ENCODE measurements at regions not wholly inside any gene's neighbourhood (a gene's known extent, or its start where the extent isn't known, plus 50 kb on each side); places are given as distances from the start of the nearest gene placed in this dataset.

DNA sequence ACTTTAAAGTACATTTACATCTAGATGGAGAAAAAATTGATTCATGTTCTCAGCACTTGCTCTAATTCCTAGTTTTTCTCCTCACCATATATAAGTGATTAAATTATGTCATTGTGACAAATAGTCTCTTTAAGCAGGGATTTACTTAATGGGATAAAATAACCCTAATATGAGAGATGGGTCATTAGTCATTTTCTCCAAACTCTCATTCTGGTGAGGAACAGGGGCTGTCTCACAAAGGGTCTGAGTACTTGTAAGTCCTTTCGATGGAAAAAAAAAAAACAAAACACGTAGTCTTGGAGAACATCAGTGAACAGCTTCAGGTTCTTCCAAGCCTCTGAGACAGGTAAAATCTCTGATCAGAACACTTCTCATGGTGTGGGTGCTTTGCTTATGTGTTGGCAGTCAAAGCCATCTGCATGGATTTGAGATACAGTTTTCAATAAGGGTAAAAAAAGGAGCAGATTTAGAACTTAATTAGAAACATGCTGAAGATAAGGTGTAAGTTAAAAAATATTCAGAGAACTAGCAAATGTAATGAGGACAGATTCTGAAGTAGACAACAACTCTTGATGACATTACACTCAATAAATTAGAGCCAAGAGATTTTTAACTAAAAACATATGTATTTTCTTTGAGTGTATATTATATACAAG, 1668.9 kb upstream of the MIR17HG start:
- DNase-seq, result no peak

DNA sequence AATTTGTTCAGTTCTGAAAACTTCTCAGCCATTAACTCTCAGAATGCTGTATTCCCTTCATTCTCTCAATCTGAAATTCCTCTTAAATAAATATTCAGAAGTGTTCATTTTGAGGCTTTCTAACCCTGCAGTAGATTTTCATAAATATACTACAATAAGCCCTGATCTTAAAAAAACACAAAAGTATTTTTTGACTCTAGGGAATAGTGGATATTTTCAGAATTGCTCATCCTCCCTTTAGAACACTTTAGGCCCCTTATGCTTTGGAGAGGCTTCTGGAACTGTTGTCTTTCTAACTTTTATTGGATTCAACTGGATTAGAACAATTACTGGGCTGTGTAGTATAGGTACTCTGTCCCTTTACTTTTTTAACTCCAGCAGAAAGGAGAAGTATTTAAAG, 1662.6 kb upstream of the MIR17HG start:
- no peak for DNase-seq

DNA sequence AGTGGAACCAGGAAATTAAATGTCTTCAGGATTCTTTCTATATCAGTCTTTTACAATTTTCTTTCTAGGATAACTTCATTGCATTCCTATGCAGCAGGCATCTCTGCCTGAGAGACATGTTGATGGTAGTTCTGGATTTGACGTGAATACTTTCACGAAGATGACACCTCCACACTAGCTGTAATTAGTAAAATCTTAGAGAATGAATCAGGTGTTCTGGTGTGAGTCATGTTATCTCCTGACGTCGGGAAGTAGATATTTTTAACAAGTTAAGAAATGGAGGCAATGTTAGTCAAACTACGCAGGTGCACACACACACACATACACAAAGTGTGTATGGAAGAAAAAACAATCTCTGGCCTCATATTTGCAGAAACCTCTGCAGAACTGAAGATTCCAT, 1661.3 kb upstream of the MIR17HG start:
- no peak for DNase-seq

DNA sequence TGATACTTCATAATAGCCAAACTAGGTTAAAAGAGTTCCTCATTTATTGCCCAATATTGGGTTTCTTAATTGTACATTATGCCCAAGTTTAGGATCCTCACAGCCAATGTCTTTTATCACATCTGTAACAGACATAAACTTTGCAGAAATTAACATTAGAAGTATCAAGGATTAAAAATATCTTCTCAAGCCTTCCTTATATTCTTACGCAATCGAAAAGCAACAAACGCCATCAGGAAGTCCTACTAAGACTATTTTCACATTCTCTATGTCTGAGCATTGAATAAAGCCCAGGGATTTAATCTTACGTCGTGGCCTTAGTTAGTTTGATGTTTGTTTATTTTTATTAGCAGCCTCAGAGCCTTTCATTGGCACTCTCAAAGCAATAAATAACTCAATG, 1660.4 kb upstream of the MIR17HG start:
- DNase-seq, result no peak

DNA sequence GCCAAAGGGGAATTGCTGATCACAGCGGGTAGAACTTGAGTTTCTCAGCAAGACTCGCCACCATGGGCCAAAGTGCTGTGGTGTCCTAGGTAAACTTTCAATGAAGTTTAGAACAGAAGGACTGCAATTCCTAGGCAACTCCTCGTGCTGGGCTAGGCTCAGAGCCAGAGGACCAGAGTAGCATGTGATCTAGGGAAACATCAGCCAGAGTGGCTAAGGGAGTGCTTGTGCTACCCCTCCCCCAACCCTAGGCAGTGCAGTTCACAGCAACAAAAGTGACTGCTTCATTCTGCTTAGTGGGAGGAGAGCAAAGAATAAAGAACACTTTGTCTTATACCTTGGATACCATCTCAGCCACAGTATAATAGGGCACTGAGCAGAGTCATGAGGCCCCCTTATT, 1658.6 kb upstream of the MIR17HG start:
- DNase-seq, result no peak

DNA sequence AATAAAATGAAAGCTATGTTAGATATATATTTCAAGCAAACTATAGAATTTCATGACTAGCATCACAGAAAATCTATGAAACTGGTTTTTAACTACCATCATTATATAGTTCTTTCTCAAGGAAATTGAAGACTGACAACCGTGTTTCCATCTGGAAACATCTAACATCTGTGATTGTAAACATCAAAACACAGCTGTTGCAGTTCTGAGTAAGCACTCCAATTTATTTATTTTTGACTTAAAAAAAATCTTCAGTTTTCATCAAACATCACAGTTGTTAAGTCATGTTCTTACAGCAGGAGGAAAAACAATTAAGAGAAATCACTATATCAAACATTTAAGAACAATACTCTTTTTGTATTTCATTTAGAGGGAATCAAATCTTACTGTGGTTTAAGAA, 1653.0 kb upstream of the MIR17HG start:
- no peak for DNase-seq

DNA sequence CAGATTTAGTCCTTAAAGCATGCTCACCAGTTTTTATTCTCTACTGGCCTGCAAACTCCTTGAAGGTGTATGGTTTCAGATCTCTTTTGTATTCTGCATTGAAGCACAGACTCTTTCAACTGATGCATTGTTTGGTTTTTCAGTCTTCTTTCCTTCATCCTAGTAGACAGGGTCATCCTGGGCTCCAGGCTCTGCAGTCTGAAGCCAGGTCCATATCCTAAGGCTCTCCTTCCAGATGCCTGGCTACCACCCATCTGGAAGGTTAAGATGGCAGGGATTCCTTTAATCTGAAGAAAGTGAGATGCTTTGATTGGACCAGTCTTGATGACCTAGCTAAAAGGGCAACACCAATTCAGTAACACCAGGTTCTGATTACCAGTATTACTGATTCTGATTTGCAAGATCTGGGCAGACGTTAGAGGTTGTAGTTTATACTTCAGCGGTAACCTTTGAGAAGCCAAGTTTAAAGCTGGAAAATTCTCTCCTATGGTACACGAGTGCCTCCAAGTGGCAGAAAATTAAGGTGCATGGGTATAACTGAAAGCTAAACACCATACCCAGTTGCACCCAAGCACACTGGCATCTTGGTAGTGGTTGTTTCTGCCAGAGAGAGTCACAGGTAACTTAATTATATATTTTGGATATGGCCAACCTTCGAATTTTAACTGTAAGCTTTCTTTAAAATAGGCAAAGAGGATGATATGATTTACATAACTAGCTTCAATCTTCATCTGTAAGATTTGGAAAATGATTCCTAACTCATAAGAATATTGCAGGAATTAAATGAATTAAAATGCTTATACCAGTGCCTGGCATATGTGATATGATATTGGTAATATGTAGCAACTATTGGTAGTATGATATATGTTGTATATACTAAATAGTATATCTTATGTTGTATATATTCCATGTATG, 1651.9 kb upstream of the MIR17HG start:
- DNase-seq, result no peak

DNA sequence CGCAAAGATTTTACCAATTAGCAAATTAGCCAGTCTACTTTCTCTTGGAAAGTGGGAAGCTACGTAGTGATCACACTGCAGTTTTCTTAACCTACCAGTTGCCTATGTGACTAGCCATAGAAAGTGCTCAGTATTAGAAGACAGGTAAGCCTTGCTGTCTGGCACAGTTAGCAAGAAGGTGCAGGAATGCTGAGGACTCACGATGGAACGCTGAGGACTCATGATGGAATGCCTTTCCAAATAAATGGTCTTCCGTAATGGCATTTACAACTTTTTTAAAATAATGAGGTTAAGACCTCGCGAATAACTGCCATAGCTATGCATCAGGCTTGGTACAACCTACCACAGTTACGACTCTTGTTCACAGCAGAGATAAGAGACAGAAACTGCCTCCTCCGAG, 1645.6 kb upstream of the MIR17HG start:
- DNase-seq, result no peak

DNA sequence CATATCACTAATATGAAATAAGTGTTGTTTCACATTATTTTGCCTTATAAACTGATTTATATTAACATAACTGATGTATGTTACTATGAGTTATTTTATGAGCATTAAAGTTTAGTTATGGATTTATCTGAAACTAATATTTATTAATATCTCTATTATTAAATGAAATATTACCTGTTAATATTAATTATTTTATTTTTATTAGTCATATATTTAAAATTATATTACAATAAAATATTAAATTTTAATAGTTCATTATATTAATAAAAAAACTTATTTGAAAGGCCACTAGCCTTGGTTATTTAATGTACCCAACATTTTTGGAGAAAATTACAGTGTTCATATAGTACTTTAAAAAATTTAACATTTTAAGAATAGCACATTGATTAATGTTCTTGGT, 1643.4 kb upstream of the MIR17HG start:
- DNase-seq, result no peak

DNA sequence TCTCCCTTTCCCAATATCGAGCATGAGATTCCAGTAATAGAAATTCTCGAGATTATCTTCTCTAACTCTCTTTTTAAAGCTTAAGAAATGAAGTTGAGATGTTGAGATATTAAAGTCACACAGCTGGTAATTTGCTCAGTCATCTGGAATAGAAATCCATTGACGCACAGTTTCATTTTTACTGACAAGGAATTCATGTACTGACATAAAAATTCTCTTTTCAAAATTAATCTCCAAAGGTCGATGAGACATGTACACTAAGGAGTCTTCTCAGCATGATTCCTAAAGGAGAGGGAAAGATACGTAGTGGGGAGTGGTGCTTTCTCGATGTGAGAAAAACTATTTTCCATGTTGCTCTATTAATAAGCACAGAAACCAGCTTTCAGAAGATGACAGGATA, 1639.5 kb upstream of the MIR17HG start:
- no peak for DNase-seq

DNA sequence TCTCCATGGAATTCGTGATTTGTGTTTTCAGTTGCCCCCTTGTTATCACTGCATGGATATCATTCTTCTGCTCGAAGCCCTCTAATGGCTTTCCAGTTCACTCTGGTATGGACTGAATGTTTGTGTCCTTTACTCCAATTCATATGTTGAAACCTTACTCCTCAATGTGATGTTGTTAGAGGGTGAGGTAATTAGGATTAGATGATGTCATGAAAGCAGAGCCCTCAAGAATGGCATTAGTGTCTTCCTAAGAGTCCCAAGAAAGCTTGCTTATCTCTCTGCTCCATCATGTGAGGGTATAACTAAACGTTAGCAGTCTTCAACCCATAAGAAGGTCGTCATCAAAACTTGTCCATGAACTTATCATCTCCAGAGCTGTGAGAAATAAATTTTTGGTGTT, 1626.3 kb upstream of the MIR17HG start:
- no peak for DNase-seq

DNA sequence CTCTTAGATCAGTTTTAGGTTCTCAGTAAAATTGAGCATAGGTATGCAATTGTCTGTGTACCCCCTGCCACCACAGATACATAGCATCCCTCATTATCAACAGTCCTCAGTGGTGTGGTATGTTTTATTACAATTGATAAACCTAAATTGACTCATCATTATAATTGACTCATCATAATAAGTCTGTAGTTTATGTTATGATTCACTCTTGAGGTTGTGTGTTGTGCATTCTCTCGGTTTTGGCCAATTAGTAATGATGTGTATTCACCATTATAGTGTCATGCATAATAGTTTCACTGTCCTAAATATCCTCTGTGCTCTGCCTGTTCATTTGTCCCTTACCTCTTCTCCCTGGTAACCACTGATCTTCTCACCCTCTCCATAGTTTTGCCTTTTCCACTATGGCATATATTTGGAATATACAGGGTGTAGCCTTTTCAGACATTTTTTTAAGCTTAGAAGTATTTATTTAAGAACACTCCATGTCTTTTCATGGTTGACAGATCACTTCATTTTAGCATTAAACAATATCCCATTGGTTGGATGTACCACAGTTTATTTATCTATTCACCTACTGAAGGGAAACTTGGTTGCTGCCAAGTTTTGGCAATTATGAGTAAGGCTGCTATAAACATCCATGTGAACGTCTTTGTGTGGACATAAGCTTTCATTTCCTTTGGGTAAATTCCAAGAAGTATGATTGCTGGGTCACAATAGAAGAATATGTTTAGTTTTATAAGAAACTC, 1620.6 kb upstream of the MIR17HG start:
- no peak for DNase-seq

DNA sequence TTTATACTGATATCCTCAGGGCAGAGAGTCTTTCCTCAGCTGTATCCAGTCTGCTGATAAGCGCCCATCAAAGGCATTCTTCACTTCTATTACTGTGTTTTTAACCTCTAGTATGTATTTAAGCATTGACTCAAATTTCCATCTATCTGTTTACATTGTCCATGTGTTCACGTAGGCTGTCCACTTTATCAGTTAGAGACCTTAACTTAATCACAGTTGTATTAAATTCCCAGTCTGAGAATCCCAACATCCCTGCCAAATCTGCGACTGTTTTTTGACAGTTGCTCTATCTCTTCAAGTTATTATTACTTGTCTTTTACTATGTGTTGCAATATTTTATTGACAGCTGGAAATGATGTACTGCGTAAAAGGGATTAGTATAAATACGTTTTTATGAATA, 1613.7 kb upstream of the MIR17HG start:
- no peak for DNase-seq

DNA sequence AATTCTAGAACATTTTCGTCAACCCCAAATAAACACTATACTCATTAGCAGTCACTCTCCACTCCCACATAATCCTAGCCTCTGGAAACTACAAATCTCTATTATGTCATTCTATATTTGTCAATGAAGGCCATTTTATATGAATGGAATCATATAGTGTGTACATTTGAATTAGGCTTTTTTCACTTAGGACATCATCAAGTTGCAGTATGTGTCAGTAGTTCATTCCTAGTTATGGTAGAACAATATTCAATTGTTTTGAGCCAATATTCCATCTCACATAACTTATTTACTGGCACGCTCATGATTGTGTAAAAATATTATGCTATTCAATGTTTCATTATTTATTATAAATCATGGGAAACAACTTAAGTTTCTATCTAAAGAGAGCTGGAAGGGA, 1610.4 kb upstream of the MIR17HG start:
- DNase-seq, result no peak

DNA sequence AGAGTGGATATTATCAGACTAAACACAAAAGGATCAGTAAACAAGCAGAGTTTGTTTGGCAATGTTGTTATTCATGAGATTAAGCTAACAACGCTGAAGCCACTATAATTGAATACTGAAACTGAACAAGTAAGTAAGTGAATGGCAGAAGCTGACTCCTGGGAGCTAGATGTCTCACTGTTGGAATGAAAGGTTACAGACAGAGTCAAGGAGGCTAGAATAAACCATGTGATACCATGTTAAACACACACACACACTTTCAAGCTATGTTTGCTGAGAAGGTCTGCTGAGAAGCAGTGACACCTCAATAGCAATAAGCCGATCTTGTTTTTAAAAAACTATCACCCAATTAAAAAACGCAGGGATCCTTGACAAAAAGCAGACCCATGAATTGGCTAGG, 1609.4 kb upstream of the MIR17HG start:
- no peak for DNase-seq

DNA sequence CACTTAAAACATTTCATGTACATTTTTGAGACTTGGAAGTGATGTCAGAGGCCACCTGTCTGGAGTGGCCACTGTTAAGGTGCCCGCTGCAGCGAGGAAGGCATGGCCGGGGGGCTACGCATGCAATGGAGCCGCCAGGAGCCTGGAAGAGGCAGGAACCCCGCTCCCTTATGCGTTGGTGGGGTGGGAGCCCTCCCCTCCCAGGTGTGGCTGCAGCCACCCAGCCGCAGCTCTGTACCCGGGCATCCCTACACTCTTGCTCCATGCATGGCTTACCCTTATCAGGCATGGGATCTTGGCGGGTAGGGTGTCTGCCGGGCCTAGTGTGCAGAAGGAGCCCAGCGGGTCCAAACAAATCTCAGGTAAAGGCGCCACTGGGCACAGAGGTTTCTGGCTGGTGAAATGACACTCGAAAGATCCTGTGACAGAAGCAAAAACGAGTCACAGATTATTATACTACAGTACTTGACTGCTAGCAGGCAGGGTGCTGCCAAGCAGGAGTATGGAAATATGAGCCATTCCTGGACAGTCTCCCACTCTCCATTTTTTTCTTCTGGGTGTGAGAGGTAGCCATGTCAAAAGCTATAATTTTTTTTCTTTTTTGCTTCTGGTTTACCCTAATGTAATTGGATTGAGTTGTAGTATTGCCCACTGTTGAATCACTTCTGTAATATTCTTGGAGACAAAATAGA, 1606.3 kb upstream of the MIR17HG start:
- no peak for DNase-seq

DNA sequence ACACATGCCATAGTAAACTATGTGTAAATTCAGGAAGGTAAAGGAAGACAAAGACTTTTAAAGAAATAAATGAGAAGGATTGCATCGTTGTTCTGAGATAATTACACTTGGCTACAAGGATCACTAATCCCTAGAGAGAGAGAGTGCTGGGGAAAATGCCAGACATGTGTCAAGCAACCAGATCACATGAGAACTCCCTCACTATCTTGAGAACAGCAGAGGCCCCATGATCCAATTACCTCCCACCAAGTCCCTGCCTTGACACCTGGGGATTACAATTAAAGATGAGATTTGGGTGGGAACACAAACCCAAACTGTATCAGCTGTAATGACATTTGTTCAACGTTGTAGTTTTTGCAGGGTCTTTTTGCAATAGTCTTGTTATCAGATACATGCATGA, 1600.9 kb upstream of the MIR17HG start:
- DNase-seq, result no peak

DNA sequence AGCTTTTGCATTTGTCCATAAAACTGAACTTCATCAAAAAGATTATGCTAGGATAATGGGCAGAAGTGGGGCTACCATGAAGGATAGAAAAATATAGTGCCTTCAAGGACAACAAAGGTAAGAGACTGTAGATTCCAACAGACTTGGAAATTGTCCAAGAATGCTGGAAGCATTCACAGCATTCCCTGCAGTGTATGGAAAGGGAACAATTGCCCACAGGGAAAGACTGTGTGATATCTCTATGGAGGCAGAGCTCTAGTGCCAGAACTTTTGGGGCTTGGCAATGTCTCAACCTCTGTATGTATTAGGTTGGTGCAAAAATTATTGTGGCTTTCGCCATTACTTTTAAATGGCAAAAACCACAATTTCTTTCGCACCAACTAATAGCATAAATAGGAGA, 1598.8 kb upstream of the MIR17HG start:
- no peak for DNase-seq

DNA sequence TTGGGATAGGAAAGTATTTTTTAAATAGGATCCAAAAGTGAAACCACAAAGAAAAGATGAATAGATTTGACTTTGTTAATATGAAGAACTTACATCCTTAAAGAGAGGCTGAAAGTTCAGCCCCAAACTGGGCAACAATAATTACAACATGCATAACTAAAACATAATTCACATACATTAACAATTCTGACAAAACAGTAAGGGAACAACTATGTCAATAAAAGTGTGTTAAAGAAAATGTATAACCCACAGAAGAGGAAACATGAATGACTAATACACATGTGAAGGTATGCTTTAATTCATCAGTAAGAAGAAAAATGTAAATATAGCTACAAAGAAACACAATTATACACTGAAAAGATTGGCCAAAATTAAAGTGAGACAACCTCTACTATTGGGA, 1597.6 kb upstream of the MIR17HG start:
- DNase-seq, result no peak

DNA sequence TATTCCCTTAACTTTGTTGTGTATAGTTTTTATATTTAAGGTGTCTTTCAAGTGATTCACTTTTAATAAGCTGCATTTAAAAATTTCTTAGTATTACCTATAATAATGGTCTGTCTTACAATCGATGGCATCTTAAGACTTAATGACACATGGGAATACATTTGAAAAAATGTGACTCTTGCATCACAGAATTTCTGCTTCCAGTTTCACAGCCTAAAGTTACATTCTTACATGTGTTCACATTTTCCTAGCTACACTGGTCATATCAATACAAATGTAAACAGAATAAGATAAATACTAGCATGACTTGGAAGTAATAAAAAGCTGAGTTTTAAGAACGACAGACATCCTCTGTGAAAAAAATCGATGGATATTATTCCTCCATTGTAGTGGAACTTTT, 1597.1 kb upstream of the MIR17HG start:
- DNase-seq, result no peak

DNA sequence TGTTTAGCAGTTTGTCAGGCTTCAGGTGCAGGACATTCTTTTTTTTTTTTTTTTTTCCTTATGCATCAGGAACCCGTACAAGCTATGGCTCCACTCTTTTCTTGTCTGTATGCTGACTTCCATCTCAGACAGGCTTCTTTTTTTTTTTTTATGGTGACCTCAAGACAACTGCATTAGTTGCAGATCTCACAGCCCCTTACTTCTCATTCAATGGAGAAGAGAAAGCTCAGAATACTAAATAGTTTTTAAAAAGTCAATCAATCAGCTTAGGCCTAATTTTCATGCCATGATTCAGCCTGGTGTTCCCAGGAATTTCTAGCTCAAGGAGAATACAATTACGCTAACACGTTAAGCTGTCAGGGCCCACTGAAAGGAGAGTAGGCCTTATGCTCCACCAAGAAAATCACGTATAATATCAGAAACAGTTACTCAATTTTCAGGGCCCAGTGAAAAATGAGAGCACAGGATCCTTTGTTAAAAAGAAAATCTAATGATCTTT, 1596.0 kb upstream of the MIR17HG start:
- no peak for DNase-seq

DNA sequence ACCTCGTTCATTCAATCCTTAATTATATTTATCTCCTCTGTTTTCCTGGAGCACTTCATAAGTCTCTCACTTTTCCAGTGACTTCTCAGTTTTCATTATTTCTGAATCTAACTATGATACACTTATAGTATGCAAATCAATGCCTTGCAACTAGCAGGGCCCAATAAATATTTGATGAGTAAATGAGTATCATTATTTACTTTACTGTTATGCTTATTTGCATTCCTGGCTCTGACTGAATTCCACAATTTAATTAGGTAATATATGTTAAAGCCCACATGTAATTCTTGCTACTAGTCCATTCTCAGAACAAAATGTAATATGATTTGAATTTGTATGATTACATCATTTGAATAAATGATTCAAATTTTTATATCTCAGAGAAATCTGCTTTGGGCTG, 1595.1 kb upstream of the MIR17HG start:
- DNase-seq, result no peak

All from CD4-positive, alpha-beta T cell treated with Interleukin-6 for 4 hours (primary cell).